H9 (cell line): ENCODE measurements at regions not wholly inside any gene's neighbourhood (a gene's known extent, or its start where the extent isn't known, plus 50 kb on each side); places are given as distances from the start of the nearest gene placed in this dataset.

Experiments used
- DNase-seq: peaks from one replicate; pipeline ENCODE4 v3.0.0-alpha.2; 2017
- H2AFZ ChIP-seq: one replicate; pipeline ENCODE4 v1.6.1; 2013; ENCODE audit warnings: mild to moderate bottlenecking, low read length, control low read depth, moderate library complexity
- H2AK5ac ChIP-seq: 2 replicates; pipeline ENCODE4 v1.6.1; 2013; ENCODE audit warnings: low read length, control low read depth, mixed read lengths; ENCODE audit not compliant: insufficient read length
- H2BK120ac ChIP-seq: one replicate; pipeline ENCODE4 v1.6.1; 2013; ENCODE audit warnings: low read depth, mild to moderate bottlenecking, low read length, control low read depth, inconsistent platforms; ENCODE audit not compliant: poor library complexity, severe bottlenecking
- H2BK12ac ChIP-seq: 2 replicates; pipeline ENCODE4 v1.6.1; 2013; ENCODE audit warnings: low read length, control low read depth, mixed read lengths, low read depth; ENCODE audit not compliant: insufficient read length
- H2BK15ac ChIP-seq: 2 replicates; pipeline ENCODE4 v1.6.1; 2013; ENCODE audit warnings: low read depth, low read length, control low read depth
- H2BK20ac ChIP-seq: one replicate; pipeline ENCODE4 v1.6.1; 2013; ENCODE audit warnings: low read depth, mild to moderate bottlenecking, low read length, control low read depth, inconsistent platforms; ENCODE audit not compliant: poor library complexity, severe bottlenecking
- H2BK5ac ChIP-seq: 2 replicates; pipeline ENCODE4 v1.6.1; 2013; ENCODE audit warnings: low read length, control low read depth, mixed read lengths; ENCODE audit not compliant: insufficient read length
- H3K14ac ChIP-seq: 2 replicates; pipeline ENCODE4 v1.6.1; 2013; ENCODE audit warnings: low read length, control low read depth; ENCODE audit not compliant: insufficient read depth
- H3K18ac ChIP-seq: 2 replicates; pipeline ENCODE4 v1.6.1; 2013; ENCODE audit warnings: low read depth, mild to moderate bottlenecking, mixed read lengths, low read length, control low read depth; ENCODE audit not compliant: insufficient read length
- H3K23ac ChIP-seq: 2 replicates; pipeline ENCODE4 v1.6.1; 2013; ENCODE audit warnings: low read length, control low read depth, mixed read lengths, low read depth; ENCODE audit not compliant: insufficient read length
- H3K23me2 ChIP-seq: 2 replicates; pipeline ENCODE4 v1.6.1; 2013; ENCODE audit warnings: low read depth, mild to moderate bottlenecking, mixed read lengths, low read length, control low read depth; ENCODE audit not compliant: insufficient read length, poor library complexity, severe bottlenecking
- H3K27ac ChIP-seq: 2 replicates; pipeline ENCODE4 v1.5.1; 2013; ENCODE audit warnings: low read length, control low read depth, mixed read lengths, low read depth; ENCODE audit not compliant: insufficient read length
- H3K27me3 ChIP-seq: 2 replicates; pipeline ENCODE4 v1.6.1; 2013; ENCODE audit warnings: low read length, control low read depth, inconsistent platforms; ENCODE audit not compliant: insufficient read depth
- H3K4ac ChIP-seq: 2 replicates; pipeline ENCODE4 v1.6.1; 2013; ENCODE audit warnings: low read depth, mild to moderate bottlenecking, control low read depth, inconsistent platforms, low read length, moderate library complexity
- H3K4me1 ChIP-seq: 2 replicates; pipeline ENCODE4 v1.6.1; 2013; ENCODE audit warnings: low read length, control low read depth, inconsistent platforms; ENCODE audit not compliant: insufficient read depth
- H3K4me2 ChIP-seq: 2 replicates; pipeline ENCODE4 v1.6.1; 2013; ENCODE audit warnings: low read length, control low read depth, mixed read lengths; ENCODE audit not compliant: insufficient read length, insufficient read depth
- H3K56ac ChIP-seq: 2 replicates; pipeline ENCODE4 v1.6.1; 2013; ENCODE audit warnings: low read depth, mild to moderate bottlenecking, mixed read lengths, low read length, control low read depth; ENCODE audit not compliant: insufficient read length
- H3K79me1 ChIP-seq: 2 replicates; pipeline ENCODE4 v1.6.1; 2013; ENCODE audit warnings: low read depth, mild to moderate bottlenecking, moderate library complexity, low read length, control low read depth, inconsistent platforms; ENCODE audit not compliant: insufficient read depth, poor library complexity, severe bottlenecking
- H3K79me2 ChIP-seq: 2 replicates; pipeline ENCODE4 v1.6.1; 2013; ENCODE audit warnings: low read length, control low read depth, inconsistent platforms; ENCODE audit not compliant: insufficient read depth
- H3K9ac ChIP-seq: 2 replicates; pipeline ENCODE4 v1.6.1; 2013; ENCODE audit warnings: low read length, control low read depth, mixed read lengths; ENCODE audit not compliant: insufficient read length; ENCODE audit errors: extremely low read depth
- H3K9me3 ChIP-seq: one replicate; pipeline ENCODE4 v1.6.1; 2013; ENCODE audit warnings: low read depth, low read length, inconsistent platforms; ENCODE audit not compliant: control insufficient read depth
- H3T11ph ChIP-seq: one replicate; pipeline ENCODE4 v1.6.1; 2013; ENCODE audit warnings: mild to moderate bottlenecking, low read length, control low read depth, inconsistent platforms
- H4K20me1 ChIP-seq: one replicate; pipeline ENCODE4 v1.6.1; 2013; ENCODE audit not compliant: control insufficient read depth, insufficient read length, insufficient read depth
- H4K5ac ChIP-seq: 2 replicates; pipeline ENCODE4 v1.6.1; 2013; ENCODE audit warnings: low read depth, mild to moderate bottlenecking, mixed read lengths, low read length, control low read depth; ENCODE audit not compliant: insufficient read length
- H4K8ac ChIP-seq: replicated peaks from 2 replicates; pipeline ENCODE4 v1.6.1; 2013; ENCODE audit warnings: low read length, control low read depth, mixed read lengths, low read depth; ENCODE audit not compliant: insufficient read length
- H4K91ac ChIP-seq: 2 replicates; pipeline ENCODE4 v1.6.1; 2013; ENCODE audit warnings: low read depth, mild to moderate bottlenecking, moderate library complexity, mixed read lengths, low read length, control low read depth; ENCODE audit not compliant: insufficient read length
- H3K27ac Mint-ChIP-seq, 3 experiments: 2 replicates in 2 of 3; 3 replicates in 1 of 3; pipeline ENCODE4 v1.8.0; 2020 to 2021; ENCODE audit warnings: mixed read lengths in 3 of 3, mild to moderate bottlenecking in 1 of 3, moderate library complexity in 1 of 3
- H3K27me3 Mint-ChIP-seq: 2 replicates; pipeline ENCODE4 v1.8.0; 2021; ENCODE audit warnings: low read depth, mild to moderate bottlenecking, moderate library complexity, mixed read lengths
- H3K36me3 Mint-ChIP-seq, 3 experiments: 2 replicates in 2 of 3; 3 replicates in 1 of 3; pipeline ENCODE4 v1.8.0; 2020 to 2021; ENCODE audit warnings: low read depth in 3 of 3, mixed read lengths in 3 of 3; ENCODE audit not compliant: insufficient read depth in 1 of 3
- H3K4me1 Mint-ChIP-seq, 2 experiments: 2 replicates each; pipeline ENCODE4 v1.8.0; 2020; ENCODE audit warnings: mixed read lengths in 2 of 2
- H3K4me3 Mint-ChIP-seq, 2 experiments: 2 replicates in 1 of 2; 3 replicates in 1 of 2; pipeline ENCODE4 v1.8.0; 2020 to 2021; ENCODE audit warnings: mild to moderate bottlenecking in 2 of 2, mixed read lengths in 2 of 2, moderate library complexity in 1 of 2
- H3K9me3 Mint-ChIP-seq, 2 experiments: 2 replicates in 1 of 2; 3 replicates in 1 of 2; pipeline ENCODE4 v1.8.0; 2020; ENCODE audit warnings: mild to moderate bottlenecking in 2 of 2, mixed read lengths in 2 of 2, moderate library complexity in 1 of 2
- CTCF ChIP-seq: fragments of 200-600 bp; sonication (generic); conservative IDR thresholded peaks from 3 replicates; pipeline ENCODE4 v1.8.0; 2021; ENCODE audit warnings: antibody characterized with exemption, mild to moderate bottlenecking
- WGBS: extraction: QIAGEN DNeasy Blood & Tissue Kit; methylation state at CpG from one replicate; pipeline ENCODE4 v1.1.7; 2013; ENCODE audit warnings: missing lambda C conversion rate, low lambda C conversion rate, mixed read lengths; ENCODE audit not compliant: insufficient read length; ENCODE audit errors: extremely low coverage; 5-methylcytosine and 5-hydroxymethylcytosine counted together

GRCh38 chr9:89835666-89836065, 230.9 kb downstream of the GADD45G start:
- Histone ChIP-seq H3K27me3 (no peaks in the 10 kb centered on the region), H3K4me1 (peaks cover 4% of the 10 kb centered on the region; the same call in 1 of the 2 replicates), H4K5ac (no peak overlapping the region), H2AK5ac (no peak overlapping the region), H2BK12ac (no peak overlapping the region), H2BK20ac (no peak overlapping the region), H3K18ac (no peak overlapping the region), H3K14ac (no peak overlapping the region), H3K23ac (no peak overlapping the region), H4K20me1 (no peaks in the 10 kb centered on the region), H3K9me3 (no peaks in the 10 kb centered on the region), H3K56ac (no peak overlapping the region), H2BK15ac (no peak overlapping the region), H3T11ph (no peak overlapping the region), H4K8ac (no peak overlapping the region), H3K4ac (no peak overlapping the region), H3K9ac (no peak overlapping the region), H3K4me2 (no peak overlapping the region), H3K79me2 (no peaks in the 10 kb centered on the region), H3K27ac (no peak overlapping the region), H4K91ac (no peak overlapping the region), H2AFZ (no peak overlapping the region), H2BK5ac (no peak overlapping the region), H3K23me2 (no peaks in the 10 kb centered on the region), H2BK120ac (no peak overlapping the region), H3K79me1 (no peaks in the 10 kb centered on the region)
- no peak overlapping the region; a peak in 1 of 7 replicates for H3K27ac Mint-ChIP-seq
- no peaks in the 10 kb centered on the region for H3K36me3 Mint-ChIP-seq
- WGBS: no CpG with 5 or more reads among the region's 5 CpGs
- no peak for DNase-seq
- H3K4me1 Mint-ChIP-seq: peaks cover 35 to 41% of the 10 kb centered on the region in 2 experiments
- no peak for TF ChIP-seq CTCF
- peaks cover 0 to 2% of the 10 kb centered on the region in 2 experiments; a peak in 1 of 5 replicates for H3K9me3 Mint-ChIP-seq
- H3K27me3 Mint-ChIP-seq: peaks cover 6% of the 10 kb centered on the region
- H3K4me3 Mint-ChIP-seq: no peak overlapping the region
